ENCODE measurements at regions not wholly inside any gene's neighbourhood (a gene's known extent, or its start where the extent isn't known, plus 50 kb on each side); places are given as distances from the start of the nearest gene placed in this dataset.

DNA sequence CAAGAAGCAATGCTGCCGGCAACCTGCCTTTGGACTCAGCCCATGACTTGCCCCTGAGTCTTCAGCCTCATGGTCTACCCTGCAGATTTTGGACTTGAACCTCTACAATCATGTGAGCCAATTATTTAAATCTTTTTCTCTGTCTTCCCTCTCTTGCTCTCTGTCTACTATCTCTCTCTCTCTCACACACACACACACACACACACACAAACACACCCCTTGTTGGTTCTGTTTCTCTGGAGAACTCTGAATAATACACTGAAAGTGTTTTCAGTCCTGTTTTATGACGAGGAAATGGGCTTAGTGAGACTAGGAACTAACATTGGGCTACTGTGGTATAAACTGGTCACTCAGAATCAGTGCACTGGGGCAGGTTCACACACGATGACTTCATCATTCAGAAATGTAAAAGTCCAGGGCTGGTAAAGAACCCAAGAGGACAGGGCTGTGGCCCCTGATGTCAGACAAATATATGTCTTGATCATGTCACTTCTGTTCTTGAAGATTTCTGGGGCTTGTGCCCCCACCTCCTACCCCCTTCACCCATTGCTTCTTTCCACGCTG, 266.1 kb upstream of the SIX2 start:
- DNase-seq: no peak
- intact Hi-C loops (cut with DNase I): no loop called here
- H3K27me3 ChIP-seq: no peaks in the 10 kb centered on the region
- TF ChIP-seq POLR2A (IDR thresholded peaks at IDR 0.05) (no peak), EP300 (IDR thresholded peaks at IDR 0.05) (no peak)
- TF ChIP-seq, protein P1, sequence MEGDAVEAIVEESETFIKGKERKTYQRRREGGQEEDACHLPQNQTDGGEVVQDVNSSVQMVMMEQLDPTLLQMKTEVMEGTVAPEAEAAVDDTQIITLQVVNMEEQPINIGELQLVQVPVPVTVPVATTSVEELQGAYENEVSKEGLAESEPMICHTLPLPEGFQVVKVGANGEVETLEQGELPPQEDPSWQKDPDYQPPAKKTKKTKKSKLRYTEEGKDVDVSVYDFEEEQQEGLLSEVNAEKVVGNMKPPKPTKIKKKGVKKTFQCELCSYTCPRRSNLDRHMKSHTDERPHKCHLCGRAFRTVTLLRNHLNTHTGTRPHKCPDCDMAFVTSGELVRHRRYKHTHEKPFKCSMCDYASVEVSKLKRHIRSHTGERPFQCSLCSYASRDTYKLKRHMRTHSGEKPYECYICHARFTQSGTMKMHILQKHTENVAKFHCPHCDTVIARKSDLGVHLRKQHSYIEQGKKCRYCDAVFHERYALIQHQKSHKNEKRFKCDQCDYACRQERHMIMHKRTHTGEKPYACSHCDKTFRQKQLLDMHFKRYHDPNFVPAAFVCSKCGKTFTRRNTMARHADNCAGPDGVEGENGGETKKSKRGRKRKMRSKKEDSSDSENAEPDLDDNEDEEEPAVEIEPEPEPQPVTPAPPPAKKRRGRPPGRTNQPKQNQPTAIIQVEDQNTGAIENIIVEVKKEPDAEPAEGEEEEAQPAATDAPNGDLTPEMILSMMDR (IDR thresholded peaks at IDR 0.05): no peak
- H3K36me3 ChIP-seq: no peaks in the 10 kb centered on the region
- no peaks in the 10 kb centered on the region for H3K4me1 ChIP-seq (ENCODE audit: insufficient read depth)
- WGBS, 3 donors: 85 to 90% (median 88%) methylated on average over 4 of the region's 4 CpGs
- H3K9me3 ChIP-seq: no peaks in the 10 kb centered on the region
- H3K27ac ChIP-seq: no peak overlapping the region
- H3K4me3 ChIP-seq: no peak overlapping the region

DNA sequence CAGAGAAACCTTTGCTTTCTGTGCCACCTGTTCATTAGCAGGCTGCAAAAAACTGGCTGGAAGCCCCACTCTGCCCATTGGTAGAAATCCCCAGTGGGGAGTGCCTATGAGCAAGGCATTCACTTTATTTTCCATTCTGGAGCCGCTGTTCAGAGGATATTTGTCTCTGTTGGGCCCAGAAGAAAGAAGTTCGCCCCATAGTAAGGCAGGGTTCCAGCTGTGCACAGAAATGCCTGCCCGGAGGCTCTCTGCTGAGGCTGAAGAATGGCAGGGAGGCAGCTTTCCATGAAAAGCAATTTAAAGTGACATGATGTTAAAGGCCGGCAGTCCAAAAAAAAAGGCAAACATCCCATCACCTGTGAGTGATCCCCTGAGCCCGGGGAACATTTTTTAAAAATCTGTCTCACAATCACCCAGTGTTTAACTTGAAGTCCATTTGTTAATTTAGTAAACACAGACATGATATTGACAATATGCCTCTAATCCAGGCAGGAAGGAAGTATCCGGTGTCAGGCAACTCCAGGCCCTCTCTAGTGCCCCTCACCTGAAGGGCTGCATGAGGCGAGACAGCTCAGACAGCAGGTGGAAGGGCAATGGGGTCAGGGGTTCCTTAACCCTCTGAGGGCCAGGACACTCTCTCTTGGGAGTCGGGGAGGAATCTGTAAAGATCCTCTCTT, 265.1 kb upstream of the SIX2 start:
- Histone ChIP-seq H3K9me3 (no peaks in the 10 kb centered on the region), H3K4me1 (ENCODE audit: insufficient read depth) (no peaks in the 10 kb centered on the region), H3K4me3 (no peak overlapping the region), H3K36me3 (no peaks in the 10 kb centered on the region), H3K27me3 (no peaks in the 10 kb centered on the region), H3K27ac (no peak overlapping the region)
- TF ChIP-seq EP300 (IDR thresholded peaks at IDR 0.05) (no peak), POLR2A (IDR thresholded peaks at IDR 0.05) (no peak)
- TF ChIP-seq, protein P1 (IDR thresholded peaks at IDR 0.05): no peak
- intact Hi-C loops (cut with DNase I): no loop called here
- DNase-seq: no peak
- WGBS, 3 donors: 53 to 66% (median 62%) methylated on average over 8 of the region's 8 CpGs

DNA sequence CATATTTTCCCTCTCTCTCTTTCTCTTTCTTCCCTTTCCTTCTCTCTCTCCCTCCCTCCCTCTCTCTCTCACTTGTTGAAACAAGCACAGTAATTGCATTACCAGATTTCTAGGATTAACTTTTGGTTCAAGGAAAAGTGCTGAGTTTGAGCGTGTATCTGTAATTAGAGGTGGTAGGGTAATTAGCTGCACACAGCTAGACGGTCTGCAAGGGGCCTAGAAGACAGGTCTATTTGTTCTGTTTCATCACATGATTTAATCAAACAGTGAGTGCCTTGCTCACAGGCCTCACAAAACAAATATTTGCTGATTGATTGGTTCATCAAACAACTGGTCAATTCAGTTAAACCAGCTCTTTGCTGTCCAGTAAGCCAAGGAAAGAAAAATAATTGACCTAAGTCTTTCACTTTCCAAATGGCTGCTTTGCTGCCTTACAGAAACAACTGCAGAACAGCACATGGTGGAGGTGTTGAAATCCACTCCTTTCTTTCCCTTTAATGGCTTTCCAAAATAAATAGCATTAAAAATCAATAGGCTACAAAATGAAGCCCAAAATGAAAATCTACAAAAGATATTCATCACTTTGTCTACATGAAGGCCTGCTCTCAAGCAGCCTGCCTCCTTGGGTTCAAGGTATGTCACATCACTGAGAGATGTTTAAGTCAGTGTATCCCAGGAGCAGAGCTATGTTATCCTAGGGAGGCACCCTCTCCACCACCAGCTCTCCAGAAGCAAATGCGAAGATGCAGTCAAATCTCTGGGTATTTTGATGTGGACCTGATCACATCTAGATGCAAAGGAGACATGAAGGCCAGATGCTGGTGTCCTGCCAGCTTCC, 264.4 kb upstream of the SIX2 start:
- WGBS, 3 donors: 91 to 92% (median 92%) methylated on average over 3 of the region's 3 CpGs
- Histone ChIP-seq H3K27me3 (no peaks in the 10 kb centered on the region), H3K4me1 (ENCODE audit: insufficient read depth) (no peaks in the 10 kb centered on the region), H3K4me3 (no peak overlapping the region), H3K27ac (no peak overlapping the region), H3K9me3 (no peaks in the 10 kb centered on the region), H3K36me3 (no peaks in the 10 kb centered on the region)
- DNase-seq: no peak
- intact Hi-C loops (cut with DNase I): no loop called here
- no peak for TF ChIP-seq EP300 (IDR thresholded peaks at IDR 0.05)
- TF ChIP-seq, protein P1 (IDR thresholded peaks at IDR 0.05): no peak

DNA sequence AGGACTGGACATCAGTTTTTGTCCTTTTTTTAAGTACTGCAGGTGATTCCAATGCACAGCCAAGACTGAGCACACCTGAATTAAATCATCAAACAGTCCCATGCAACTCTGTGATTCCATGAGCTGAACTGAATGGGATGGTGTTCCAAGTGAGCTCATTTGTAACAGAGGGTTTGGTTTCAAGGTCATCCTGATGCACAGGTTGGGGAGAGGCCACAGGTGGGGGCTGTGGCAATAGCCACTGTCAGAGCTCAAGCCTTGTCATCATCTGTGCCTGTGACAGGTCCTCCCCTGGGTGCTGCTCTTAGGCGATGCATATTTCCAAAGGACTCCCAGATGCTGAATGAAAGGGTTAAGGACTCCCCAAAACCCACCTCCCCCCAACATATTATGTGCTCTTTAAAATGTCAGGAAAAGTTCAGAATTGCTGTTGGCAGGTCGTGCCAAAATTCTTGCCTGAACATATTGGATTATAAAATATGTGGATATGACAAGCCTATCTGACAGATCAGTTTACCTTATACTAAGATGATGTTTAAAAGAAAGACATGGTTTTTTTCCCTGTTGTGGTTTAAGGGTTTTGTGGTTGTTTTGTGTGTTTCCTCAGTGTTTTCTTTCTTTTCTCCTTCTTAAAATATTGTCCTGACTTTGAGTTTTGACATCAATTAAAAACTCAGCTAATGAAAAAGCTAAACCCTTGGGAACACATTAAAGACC, 263.5 kb upstream of the SIX2 start:
- H3K4me1 ChIP-seq (ENCODE audit: insufficient read depth): no peaks in the 10 kb centered on the region
- intact Hi-C loops (cut with DNase I): no loop called here
- H3K27ac ChIP-seq: no peak overlapping the region
- no peak overlapping the region for H3K4me3 ChIP-seq
- H3K36me3 ChIP-seq: no peaks in the 10 kb centered on the region
- no peak for TF ChIP-seq POLR2A (IDR thresholded peaks at IDR 0.05)
- TF ChIP-seq, protein P1 (IDR thresholded peaks at IDR 0.05): no peak
- TF ChIP-seq EP300 (IDR thresholded peaks at IDR 0.05): no peak
- DNase-seq: no peak
- H3K27me3 ChIP-seq: no peaks in the 10 kb centered on the region
- H3K9me3 ChIP-seq: no peaks in the 10 kb centered on the region
- WGBS, 3 donors: 75 to 83% (median 76%) methylated on average over 2 of the region's 2 CpGs

Measured in ovary (tissue), 7 donors.